Chondrocyte (in vitro differentiated cells): ENCODE measurements at regions not wholly inside any gene's neighbourhood (a gene's known extent, or its start where the extent isn't known, plus 50 kb on each side); places are given as distances from the start of the nearest gene placed in this dataset.

Experiments
- DNase-seq: peaks from one replicate; pipeline ENCODE4 v3.0.0; 2021; ENCODE audit warnings: mixed read lengths, low spot score
- H3K27ac Mint-ChIP-seq: one replicate; pipeline ENCODE4 v1.8.0; 2021; ENCODE audit warnings: mild to moderate bottlenecking, moderate library complexity, mixed read lengths; ENCODE audit not compliant: unreplicated experiment
- H3K27me3 Mint-ChIP-seq: 2 replicates; pipeline ENCODE4 v1.8.0; 2021; ENCODE audit warnings: low read depth, mixed read lengths
- H3K36me3 Mint-ChIP-seq: 2 replicates; pipeline ENCODE4 v1.8.0; 2021; ENCODE audit warnings: low read depth, mixed read lengths
- H3K4me1 Mint-ChIP-seq: 2 replicates; pipeline ENCODE4 v1.8.0; 2021; ENCODE audit warnings: low read depth, mild to moderate bottlenecking, mixed read lengths
- H3K4me3 Mint-ChIP-seq: one replicate; pipeline ENCODE4 v1.8.0; 2021; ENCODE audit warnings: mild to moderate bottlenecking, moderate library complexity, mixed read lengths; ENCODE audit not compliant: unreplicated experiment
- H3K9me3 Mint-ChIP-seq: 2 replicates; pipeline ENCODE4 v1.8.0; 2021; ENCODE audit warnings: low read depth, mixed read lengths
- TF ChIP-seq, protein P1 (sequence below): fragments of 200-600 bp; sonication (generic); IDR thresholded peaks from 2 replicates; pipeline ENCODE4 v1.5.0; 2021; ENCODE audit warnings: antibody characterized with exemption, mild to moderate bottlenecking, moderate library complexity

DNA sequence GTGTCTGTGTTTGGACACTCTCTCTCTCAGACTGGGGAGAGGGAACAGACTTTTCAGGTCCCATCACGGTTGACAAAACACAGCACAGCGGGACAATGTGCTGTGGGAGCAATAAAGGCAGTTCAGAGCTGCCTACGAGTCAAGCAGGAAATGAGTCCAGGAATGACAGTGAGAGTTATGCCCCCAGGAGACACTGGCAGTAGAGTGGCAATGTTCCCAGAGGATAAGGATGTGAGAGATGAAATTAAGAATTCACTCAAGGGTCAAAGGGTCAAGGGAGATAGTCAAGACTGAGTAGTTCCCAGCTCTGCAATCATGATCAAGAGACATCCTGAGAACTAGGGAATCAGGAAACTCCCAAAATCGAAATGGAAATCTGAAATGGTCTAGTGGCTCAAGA lies 156.1 kb downstream of the LURAP1L start:
- H3K4me3 Mint-ChIP-seq: no peak overlapping the region
- DNase-seq: no peak
- peak overlapping the region; percentile 65 for H3K27ac Mint-ChIP-seq
- TF ChIP-seq, protein P1, sequence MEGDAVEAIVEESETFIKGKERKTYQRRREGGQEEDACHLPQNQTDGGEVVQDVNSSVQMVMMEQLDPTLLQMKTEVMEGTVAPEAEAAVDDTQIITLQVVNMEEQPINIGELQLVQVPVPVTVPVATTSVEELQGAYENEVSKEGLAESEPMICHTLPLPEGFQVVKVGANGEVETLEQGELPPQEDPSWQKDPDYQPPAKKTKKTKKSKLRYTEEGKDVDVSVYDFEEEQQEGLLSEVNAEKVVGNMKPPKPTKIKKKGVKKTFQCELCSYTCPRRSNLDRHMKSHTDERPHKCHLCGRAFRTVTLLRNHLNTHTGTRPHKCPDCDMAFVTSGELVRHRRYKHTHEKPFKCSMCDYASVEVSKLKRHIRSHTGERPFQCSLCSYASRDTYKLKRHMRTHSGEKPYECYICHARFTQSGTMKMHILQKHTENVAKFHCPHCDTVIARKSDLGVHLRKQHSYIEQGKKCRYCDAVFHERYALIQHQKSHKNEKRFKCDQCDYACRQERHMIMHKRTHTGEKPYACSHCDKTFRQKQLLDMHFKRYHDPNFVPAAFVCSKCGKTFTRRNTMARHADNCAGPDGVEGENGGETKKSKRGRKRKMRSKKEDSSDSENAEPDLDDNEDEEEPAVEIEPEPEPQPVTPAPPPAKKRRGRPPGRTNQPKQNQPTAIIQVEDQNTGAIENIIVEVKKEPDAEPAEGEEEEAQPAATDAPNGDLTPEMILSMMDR: no peak
- no peaks in the 10 kb centered on the region for H3K9me3 Mint-ChIP-seq
- peaks cover 41% of the 10 kb centered on the region for H3K4me1 Mint-ChIP-seq
- no peaks in the 10 kb centered on the region for H3K36me3 Mint-ChIP-seq
- H3K27me3 Mint-ChIP-seq: no peaks in the 10 kb centered on the region

DNA sequence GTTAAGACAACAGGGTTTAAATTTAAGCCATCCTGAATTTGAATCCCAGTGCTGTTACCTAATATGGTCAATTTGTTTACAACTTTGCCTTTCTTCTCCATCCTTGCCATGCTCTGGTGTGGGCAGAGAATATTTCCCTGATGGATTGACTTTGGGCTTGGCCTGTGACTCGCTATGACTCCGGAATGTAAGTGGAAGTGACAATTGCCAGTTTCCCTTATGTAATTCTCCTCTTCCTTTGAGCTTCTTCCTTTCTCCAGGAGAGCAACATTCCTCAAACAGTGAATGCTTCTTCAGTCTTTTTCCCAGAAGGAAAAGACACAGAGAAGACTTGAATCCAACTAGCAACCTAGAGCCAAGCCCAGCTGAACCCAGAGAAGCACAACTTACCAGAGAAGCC lies 159.1 kb downstream of the LURAP1L start:
- Mint-ChIP-seq H3K4me1 (peaks cover 50% of the 10 kb centered on the region), H3K9me3 (no peaks in the 10 kb centered on the region), H3K4me3 (no peak overlapping the region), H3K36me3 (no peaks in the 10 kb centered on the region), H3K27ac (peak overlapping the region; percentile 76), H3K27me3 (no peaks in the 10 kb centered on the region)
- TF ChIP-seq, protein P1: no peak
- DNase-seq: no peak

DNA sequence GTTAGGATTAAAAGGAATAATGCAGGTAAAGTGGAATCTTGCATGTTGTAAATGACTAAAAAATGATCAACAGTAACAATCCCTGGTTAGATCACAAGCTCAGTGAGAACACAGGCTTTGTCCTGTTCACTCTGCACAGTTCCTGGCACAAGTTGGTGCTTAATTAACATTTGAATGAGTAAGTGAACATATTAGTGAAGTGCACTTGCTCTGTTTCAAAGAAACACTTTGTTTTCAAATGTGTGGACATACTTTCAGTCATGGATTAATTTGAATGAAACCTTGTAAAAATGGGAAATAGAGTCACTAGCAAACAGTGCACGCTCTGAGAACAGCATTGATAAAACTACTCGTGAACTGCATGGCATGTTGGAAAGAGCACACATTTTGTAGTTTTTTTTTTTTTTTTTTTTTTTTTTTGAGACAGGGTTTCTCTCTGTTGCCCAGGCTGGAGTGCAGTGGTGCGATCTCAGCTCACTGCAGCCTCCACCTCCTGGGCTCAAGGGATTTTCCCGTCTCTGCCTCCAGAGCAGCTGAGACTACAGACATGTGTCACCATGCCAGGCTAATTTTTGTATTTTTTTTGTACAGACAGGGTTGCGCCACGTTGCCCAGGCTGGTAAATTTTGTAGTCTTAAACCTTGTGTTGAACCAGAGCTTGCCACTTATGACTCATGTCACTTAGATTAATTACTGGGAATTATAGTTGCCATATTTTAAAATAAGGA lies 159.9 kb downstream of the LURAP1L start:
- TF ChIP-seq, protein P1: no peak
- no peaks in the 10 kb centered on the region for H3K27me3 Mint-ChIP-seq
- H3K4me3 Mint-ChIP-seq: no peak overlapping the region
- DNase-seq: no peak
- peaks cover 50% of the 10 kb centered on the region for H3K4me1 Mint-ChIP-seq
- H3K9me3 Mint-ChIP-seq: no peaks in the 10 kb centered on the region
- H3K36me3 Mint-ChIP-seq: no peaks in the 10 kb centered on the region
- peak overlapping the region; percentile 76 for H3K27ac Mint-ChIP-seq

DNA sequence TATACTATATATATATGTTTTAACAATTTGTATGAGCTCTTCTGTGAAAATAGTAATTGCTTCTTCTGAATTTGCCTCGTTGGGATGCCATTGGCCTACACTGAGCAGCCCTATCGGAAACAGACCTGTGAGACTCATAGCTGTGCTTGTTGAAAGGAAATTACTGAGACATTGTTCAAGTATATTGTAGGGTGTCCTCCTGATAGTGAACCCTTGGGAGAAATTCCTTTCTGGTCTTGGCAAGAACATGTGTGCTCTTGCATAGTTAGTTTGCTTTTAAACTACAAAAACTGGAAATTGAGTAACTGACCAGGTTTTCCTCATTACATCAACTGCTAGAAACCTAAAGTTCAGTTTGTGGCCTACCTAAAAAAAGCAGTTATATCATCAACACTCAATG lies 160.9 kb downstream of the LURAP1L start:
- H3K27me3 Mint-ChIP-seq: no peaks in the 10 kb centered on the region
- H3K27ac Mint-ChIP-seq: peak overlapping the region; percentile 79
- no peak for DNase-seq
- H3K36me3 Mint-ChIP-seq: no peaks in the 10 kb centered on the region
- H3K4me1 Mint-ChIP-seq: peaks cover 47% of the 10 kb centered on the region
- TF ChIP-seq, protein P1: no peak
- H3K4me3 Mint-ChIP-seq: no peak overlapping the region
- H3K9me3 Mint-ChIP-seq: no peaks in the 10 kb centered on the region

DNA sequence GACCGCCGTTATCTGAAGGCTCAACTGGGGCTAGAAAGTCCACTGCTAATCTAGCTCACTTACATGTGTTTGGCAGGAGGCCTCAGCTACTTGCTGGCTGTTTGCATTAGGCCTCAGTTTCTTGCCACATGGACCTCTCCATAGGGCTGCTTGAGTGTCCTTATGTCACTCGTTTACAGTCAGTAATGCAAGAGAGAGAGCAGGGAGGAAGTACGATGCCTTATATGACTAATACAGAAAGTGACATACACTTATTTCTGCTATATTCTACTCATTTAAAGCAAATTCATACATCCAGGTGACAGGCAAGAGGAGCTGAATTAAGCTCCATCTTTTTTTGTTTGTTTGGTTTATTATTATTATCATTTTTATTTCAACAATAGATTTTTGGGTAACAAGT lies 179.6 kb downstream of the LURAP1L start:
- H3K27me3 Mint-ChIP-seq: no peaks in the 10 kb centered on the region
- H3K4me3 Mint-ChIP-seq: no peak overlapping the region
- H3K9me3 Mint-ChIP-seq: peaks cover 12% of the 10 kb centered on the region
- DNase-seq: no peak
- TF ChIP-seq, protein P1: no peak
- H3K4me1 Mint-ChIP-seq: peaks cover 46% of the 10 kb centered on the region
- no peak overlapping the region for H3K27ac Mint-ChIP-seq
- H3K36me3 Mint-ChIP-seq: peaks cover 8% of the 10 kb centered on the region
